Ascending aorta (tissue), 2 donors: ENCODE measurements at regions not wholly inside any gene's neighbourhood (a gene's known extent, or its start where the extent isn't known, plus 50 kb on each side); places are given as distances from the start of the nearest gene placed in this dataset.

Experiments used
- DNase-seq, 2 donors: peaks; one replicate each; pipeline ENCODE4 v3.0.0-alpha.2; 2019; ENCODE audit warnings: low spot score in 2 of 2
- H3K27ac ChIP-seq, 2 donors: fragments of 200-600 bp; sonication (generic); one replicate each; pipeline ENCODE4 v1.5.1; 2016 to 2017; ENCODE audit warnings: mild to moderate bottlenecking in 1 of 2
- H3K27me3 ChIP-seq: fragments of 200-600 bp; sonication (generic); one replicate; pipeline ENCODE4 v1.5.1; 2017
- H3K36me3 ChIP-seq, 2 donors: fragments of 200-600 bp; sonication (generic); one replicate each; pipeline ENCODE4 v1.5.1; 2016
- H3K4me1 ChIP-seq, 2 donors: fragments of 200-600 bp; sonication (generic); one replicate each; pipeline ENCODE4 v1.5.1; 2016 to 2017; ENCODE audit warnings: mild to moderate bottlenecking in 1 of 2
- H3K4me3 ChIP-seq, 2 donors: fragments of 200-600 bp; sonication (generic); one replicate each; pipeline ENCODE4 v1.5.1; 2016 to 2017; ENCODE audit warnings: mild to moderate bottlenecking in 1 of 2
- H3K9me3 ChIP-seq, 2 donors: fragments of 200-600 bp; sonication (generic); one replicate each; pipeline ENCODE4 v1.5.1; 2016
- intact Hi-C: fragments of 100-400 bp; cut with DNase I; formaldehyde crosslinking; loops from one replicate; pipeline ENCODE4 v1.15.1; 2023
- TF ChIP-seq, protein P1 (sequence below), 3 experiments: fragments of 200-600 bp in 2 of 3; fragments of 450-650 bp in 1 of 3; sonication (generic) in 2 of 3; IDR thresholded peaks; one replicate each; pipeline ENCODE4 v1.5.1; 2016 to 2019; ENCODE audit warnings: antibody characterized with exemption in 3 of 3, mild to moderate bottlenecking in 1 of 3, moderate library complexity in 1 of 3

DNA sequence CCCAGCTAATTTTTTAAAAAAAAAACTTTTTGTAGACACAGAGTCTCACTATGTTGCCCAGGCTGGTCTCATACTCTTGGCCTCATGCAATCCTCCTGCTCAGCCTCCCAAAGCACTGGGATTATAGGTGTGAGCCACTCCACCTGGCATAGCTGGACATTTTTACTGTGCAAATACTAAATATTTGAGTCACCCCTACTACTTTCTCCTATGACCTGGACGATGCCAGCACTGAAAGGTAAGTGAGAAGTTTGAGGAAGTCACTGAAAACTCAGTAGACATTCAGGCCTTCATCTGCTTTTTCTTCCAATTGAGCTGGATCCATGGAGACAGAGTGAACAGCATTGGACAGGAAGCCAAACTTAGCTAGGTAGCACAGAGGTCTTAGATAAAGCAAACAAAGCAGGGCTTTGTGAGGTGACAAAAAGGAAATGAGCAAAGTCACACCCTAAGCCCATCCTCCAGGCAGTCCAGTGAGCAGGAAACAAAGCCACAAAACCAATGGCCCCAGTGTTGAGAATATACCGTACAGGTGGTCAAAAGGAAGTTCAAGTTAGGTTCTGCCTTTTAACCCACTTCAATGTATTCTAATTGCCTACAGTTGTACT lies 192.6 kb upstream of the RASA1 start:
- Histone ChIP-seq H3K4me1 (no peaks in the 10 kb centered on the region), H3K9me3 (no peaks in the 10 kb centered on the region), H3K27ac (no peak overlapping the region), H3K4me3 (no peak overlapping the region), H3K36me3 (no peaks in the 10 kb centered on the region), H3K27me3 (no peaks in the 10 kb centered on the region)
- no peak for DNase-seq
- TF ChIP-seq, protein P1, sequence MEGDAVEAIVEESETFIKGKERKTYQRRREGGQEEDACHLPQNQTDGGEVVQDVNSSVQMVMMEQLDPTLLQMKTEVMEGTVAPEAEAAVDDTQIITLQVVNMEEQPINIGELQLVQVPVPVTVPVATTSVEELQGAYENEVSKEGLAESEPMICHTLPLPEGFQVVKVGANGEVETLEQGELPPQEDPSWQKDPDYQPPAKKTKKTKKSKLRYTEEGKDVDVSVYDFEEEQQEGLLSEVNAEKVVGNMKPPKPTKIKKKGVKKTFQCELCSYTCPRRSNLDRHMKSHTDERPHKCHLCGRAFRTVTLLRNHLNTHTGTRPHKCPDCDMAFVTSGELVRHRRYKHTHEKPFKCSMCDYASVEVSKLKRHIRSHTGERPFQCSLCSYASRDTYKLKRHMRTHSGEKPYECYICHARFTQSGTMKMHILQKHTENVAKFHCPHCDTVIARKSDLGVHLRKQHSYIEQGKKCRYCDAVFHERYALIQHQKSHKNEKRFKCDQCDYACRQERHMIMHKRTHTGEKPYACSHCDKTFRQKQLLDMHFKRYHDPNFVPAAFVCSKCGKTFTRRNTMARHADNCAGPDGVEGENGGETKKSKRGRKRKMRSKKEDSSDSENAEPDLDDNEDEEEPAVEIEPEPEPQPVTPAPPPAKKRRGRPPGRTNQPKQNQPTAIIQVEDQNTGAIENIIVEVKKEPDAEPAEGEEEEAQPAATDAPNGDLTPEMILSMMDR (IDR thresholded peaks at IDR 0.05), result no peak
- intact Hi-C loops, result loop anchor here (10.0 kb wide), 2 partner anchors 70 to 190 kb away; partner anchors contain the start of gene RASA1

DNA sequence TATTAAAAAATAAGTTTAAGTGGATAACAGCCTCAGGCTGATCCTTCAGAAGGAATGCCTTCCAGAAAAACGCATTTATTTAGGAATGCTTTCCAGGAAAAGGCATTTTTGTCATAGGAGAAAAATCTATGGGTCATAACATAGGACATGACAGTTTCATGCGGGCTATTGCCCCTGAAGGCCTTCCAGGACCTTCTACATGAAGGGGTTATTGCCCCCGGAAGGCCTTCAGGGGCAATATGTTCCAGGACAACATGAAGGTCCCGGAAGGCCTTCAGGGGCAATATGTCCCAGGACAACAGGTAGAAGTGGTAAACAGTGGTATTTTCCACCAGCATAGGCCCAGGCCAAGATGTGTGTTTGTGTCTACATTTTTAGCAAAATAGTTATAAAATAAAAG lies 191.3 kb upstream of the RASA1 start:
- Histone ChIP-seq H3K27ac (no peak overlapping the region), H3K4me3 (no peak overlapping the region), H3K9me3 (no peaks in the 10 kb centered on the region), H3K4me1 (peaks cover 0 to under 1% of the 10 kb centered on the region in 2 donors), H3K36me3 (no peaks in the 10 kb centered on the region), H3K27me3 (no peaks in the 10 kb centered on the region)
- no peak for DNase-seq
- intact Hi-C loops, result loop anchor here (10.0 kb wide), 2 partner anchors 68 to 188 kb away; partner anchors contain the start of gene RASA1
- TF ChIP-seq, protein P1 (IDR thresholded peaks at IDR 0.05), result no peak

DNA sequence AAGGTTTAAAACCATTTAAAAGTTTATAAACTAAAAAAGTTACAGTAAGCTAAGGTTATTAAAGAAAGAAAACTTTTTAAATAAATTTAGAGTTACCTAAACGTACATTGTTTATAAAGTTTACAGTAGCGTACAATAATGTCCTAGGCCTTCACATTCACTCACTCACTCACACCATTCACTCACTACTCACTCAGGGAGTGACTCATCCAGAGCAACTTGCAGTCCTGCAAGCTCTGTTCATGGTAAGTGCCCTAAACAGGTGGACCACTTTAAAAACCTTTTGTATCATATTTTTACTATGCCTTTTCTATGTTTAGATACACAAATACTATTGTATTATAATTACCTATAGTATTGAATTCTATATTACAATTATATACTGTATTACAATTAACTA lies 190.8 kb upstream of the RASA1 start:
- intact Hi-C loops, result loop anchor here (10.0 kb wide), 2 partner anchors 68 to 188 kb away; partner anchors contain the start of gene RASA1
- TF ChIP-seq, protein P1 (IDR thresholded peaks at IDR 0.05), result no peak
- Histone ChIP-seq H3K4me3 (no peak overlapping the region), H3K27ac (no peak overlapping the region), H3K36me3 (no peaks in the 10 kb centered on the region), H3K4me1 (peaks cover 0 to 4% of the 10 kb centered on the region in 2 donors), H3K9me3 (no peaks in the 10 kb centered on the region), H3K27me3 (no peaks in the 10 kb centered on the region)
- DNase-seq, result no peak

DNA sequence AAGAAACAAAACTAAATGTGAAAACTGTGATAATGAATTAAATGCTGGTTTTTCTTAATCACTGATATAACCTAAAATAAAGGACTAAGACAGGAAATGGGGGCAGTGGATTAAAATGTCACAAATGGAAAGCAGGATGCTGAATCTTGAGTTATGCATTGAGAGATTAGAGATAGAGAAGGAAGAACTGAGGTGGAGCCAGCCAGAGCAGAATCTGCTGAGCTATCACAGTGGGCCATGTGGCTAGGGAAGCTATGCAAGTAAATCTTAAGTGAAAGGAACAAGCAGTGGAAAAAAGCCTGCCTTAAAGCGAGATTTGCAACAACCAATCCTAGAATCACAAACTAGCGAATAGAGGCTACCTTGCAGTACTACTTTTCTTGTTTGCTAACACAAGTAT lies 188.5 kb upstream of the RASA1 start:
- H3K27ac ChIP-seq, result no peak overlapping the region
- DNase-seq, result no peak
- no peaks in the 10 kb centered on the region for H3K27me3 ChIP-seq
- TF ChIP-seq, protein P1 (IDR thresholded peaks at IDR 0.05), result no peak
- no peaks in the 10 kb centered on the region for H3K36me3 ChIP-seq
- H3K9me3 ChIP-seq, result no peaks in the 10 kb centered on the region
- intact Hi-C loops, result loop anchor here (10.0 kb wide), 2 partner anchors 66 to 186 kb away; partner anchors contain the start of gene RASA1
- peaks cover 0 to 4% of the 10 kb centered on the region in 2 donors for H3K4me1 ChIP-seq
- H3K4me3 ChIP-seq, result no peak overlapping the region

DNA sequence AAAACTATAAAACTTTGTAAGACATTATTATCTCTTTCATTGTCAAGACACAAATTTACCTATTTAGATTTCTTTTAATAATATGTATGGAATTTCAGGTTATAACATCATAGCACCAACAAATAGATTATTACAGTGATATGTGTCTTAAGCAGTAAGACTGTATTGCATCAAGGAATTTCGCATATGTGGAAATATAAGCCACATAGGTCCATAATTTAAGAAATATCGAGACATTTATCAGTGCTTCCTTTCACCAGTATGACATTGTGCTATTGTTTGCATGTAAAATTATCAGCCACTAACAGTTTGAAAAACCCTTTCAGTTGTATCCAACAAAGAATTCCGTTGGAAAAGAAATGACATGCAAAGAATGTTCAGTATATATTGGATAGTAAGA lies 186.7 kb upstream of the RASA1 start:
- Histone ChIP-seq H3K9me3 (no peaks in the 10 kb centered on the region), H3K4me1 (peaks cover 0 to 4% of the 10 kb centered on the region in 2 donors), H3K4me3 (no peak overlapping the region), H3K36me3 (no peaks in the 10 kb centered on the region), H3K27ac (no peak overlapping the region), H3K27me3 (no peaks in the 10 kb centered on the region)
- TF ChIP-seq, protein P1 (IDR thresholded peaks at IDR 0.05), result no peak
- intact Hi-C loops, result no loop called here
- DNase-seq, result no peak
